Left renal cortex interstitium (tissue), 4 donors: ENCODE measurements at regions not wholly inside any gene's neighbourhood (a gene's known extent, or its start where the extent isn't known, plus 50 kb on each side); places are given as distances from the start of the nearest gene placed in this dataset.

ENCODE experiments used
- DNase-seq, 4 donors: peaks; one replicate each; pipeline ENCODE4 v3.0.0-alpha.2; 2013; ENCODE audit warnings: low read depth in 4 of 4, low spot score in 2 of 4, missing footprints in 1 of 4

DNA sequence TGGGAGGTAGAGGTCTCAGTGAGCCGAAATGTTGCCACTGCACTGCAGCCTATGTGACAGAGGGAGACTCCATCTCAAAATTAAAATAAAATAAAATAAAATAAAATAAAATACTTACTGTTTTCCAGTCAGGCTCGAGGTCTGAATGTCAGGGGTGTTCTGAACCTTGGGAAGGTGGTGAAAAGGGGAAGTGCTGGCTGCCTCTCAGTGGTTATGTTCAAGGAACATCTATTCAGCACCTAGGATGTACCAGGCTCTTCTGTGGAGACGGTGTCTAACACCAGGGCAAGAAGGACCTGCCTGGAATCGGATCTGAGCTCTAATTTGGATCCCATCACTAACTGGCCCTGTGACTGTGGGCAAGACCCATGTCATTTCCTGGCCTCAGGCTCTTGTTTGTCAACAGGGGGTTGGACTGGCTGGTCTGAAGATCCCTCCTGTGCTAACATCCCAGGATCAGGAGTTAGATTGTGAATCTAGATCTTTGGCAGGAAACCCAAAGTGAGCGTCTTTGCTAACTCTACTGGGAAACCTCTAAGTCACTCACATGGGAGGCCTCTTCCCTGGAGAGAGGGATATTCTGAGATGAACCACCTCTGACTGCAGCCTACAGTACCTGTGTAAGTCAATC lies 63.4 kb upstream of the SIRPG start:
- no peak for DNase-seq

DNA sequence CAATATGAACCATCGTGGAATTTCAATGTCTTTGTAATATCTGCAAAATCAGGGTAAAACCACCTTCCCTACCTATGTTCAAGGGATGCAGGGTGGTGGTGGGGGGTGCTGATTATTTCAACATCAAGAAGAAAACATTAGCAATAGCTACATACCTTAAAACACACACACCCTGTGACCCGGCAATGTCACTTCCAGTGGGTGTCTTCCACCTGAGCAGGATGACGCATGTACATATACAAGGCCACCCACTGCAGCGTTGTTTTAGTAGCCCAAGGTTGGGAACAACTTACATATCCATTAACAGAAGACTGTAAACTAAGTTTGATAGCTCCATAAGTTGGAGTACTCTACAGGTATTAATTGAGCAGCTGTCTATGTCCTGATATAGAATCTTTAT lies 62.6 kb upstream of the SIRPG start:
- no peak for DNase-seq

DNA sequence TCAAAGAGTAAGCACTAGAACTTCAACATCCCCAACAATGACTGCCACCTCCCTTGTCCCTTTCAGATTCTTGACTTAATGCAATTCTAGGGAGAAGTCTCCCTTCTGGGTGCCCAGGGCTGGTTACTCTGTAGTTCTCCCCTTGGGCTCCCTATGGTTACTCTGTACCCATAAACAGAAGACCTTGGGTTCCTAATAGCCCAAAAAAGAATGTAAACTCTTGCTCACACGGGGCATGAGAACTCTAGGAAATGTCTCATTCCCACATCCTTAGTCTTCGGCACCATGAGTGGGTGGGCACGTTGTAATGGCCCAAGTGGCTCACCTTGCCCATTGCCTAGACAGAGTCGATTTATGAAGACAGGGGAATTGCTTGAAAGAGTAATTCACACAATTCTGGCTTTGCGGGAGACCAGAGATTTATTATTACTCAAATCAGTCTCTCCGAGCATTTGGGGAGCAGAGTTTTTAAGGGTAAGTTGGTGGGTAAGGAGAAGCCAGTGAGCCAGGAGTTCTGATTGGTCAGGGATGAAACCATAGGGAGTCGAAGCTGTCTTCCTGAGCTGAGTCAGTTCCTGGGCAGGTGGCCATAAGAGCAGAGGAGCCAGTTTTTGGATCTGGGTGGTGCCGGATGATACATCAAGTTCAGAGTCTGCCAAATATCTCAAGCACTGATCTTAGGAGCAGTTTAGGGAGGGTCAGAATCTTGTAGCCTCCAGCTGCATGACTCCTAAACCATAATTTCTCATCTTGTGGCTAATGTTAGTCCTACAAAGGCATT lies 61.2 kb upstream of the SIRPG start:
- DNase-seq, result no peak

DNA sequence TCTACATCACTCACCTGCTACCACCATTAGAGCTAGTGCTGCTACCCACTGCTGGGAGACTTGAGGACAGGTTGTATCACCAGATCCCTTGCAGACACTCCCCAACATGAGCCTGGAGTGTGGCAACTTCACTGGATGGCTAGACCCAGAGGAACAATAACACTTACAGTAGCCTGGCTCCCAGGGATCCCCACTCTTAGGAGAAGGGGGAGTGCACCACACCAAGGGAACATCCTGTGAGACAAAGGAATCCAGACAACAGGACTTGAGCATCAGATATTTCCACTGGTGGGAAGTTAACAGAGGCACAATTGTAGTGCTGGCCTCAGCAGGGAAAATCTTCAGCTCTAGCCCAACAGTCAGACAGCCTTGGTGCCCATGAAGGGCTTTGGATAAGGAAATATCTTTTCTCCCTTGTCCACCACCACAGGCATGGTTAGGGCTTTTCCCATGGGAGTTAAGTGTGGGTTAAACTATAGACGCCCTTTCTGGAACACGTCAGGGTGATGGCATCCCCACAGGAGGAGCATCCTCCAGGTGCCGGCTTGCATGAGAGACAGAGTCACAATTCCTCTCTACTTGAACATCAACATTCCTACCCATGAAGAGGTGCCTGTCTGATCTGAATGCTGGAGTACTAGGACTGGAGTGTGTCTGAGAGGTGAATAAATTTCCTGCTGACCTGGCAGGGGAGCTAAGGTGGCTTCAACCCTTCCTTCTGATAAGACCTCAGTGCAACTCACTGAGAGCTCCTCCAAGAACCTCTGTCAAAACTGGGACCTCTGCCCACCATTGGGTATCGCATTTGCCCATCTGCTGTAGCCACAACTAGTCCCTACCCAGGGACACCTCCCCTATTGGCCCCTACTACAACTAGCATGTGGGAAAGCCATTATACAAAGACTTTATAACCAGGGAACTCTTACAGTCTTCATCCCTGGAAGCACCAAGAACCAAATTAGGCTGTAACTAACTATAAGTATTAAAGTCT lies 55.4 kb upstream of the SIRPG start:
- DNase-seq, result no peak

DNA sequence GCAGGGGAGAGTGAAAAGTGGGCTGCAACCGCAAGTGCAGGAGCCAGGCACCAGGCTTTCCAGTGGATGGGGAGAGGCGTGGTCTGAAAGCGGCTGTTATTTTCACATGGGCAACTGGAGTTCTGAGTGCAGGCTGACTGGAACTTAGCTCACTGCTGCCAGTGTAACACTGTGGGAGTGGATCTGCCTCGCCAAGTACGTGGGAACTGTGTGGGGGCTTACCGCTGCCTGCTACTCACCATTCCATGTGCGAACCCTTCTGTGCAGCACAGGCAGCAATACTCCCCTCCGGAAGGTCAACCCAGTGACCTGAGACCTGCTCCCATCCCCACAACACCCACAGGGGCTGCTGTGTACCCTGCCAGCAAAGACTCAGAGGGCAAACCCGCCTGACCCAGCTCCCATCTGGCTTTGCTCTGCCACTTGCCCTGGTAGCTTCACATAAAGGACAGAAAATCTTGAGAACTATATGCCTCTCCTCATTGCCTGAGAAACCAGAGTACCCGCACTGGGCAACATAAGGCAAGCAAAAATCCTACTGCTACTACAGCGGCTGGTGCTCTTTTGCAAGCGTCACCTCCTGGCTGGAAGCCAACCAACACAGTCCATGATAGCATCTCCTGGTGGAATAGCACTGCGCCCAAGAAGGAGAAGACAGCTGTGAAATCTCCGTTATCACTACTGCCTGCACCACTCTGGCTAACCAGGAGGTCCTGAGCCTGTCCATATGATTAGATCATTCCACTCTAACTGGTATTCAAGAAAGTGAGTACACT lies 54.4 kb upstream of the SIRPG start:
- DNase-seq, result no peak

DNA sequence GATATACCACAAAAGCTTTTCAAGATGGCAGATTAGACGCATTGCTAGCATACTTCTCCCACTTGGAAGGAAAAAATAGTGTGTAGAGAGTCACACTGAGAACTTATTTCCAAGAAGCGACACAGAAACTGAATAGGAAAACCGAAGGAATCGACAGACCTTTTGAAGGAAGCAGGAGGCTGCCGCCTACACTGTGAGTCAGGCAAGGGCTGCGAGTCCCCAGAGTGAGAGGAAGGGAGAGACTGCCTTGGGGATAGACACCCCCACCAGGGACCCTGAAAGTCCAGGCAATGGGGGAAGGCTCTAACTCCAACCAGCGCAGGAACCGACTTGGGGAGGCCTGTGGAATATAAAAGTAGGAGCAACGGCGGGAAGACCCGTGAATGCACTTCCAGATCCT lies 53.7 kb upstream of the SIRPG start:
- no peak for DNase-seq

DNA sequence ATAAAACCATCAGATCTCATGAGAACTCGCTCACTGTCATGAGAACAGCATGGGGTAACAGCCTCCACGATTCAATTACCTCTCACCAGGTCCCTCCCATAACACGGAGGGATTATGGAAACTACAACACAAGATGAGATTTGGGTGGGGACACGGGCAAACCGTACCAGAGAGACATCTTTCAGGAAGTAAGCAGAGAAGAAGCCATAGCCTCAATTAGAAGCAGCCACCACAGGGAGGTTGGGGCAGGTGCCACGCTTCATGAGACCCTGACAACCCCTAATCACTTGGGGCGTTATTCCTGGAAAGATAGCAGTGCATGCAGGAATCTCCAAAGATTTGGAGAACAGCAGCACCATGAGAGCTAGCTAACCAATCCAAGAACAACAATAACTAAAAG lies 52.9 kb upstream of the SIRPG start:
- no peak for DNase-seq

DNA sequence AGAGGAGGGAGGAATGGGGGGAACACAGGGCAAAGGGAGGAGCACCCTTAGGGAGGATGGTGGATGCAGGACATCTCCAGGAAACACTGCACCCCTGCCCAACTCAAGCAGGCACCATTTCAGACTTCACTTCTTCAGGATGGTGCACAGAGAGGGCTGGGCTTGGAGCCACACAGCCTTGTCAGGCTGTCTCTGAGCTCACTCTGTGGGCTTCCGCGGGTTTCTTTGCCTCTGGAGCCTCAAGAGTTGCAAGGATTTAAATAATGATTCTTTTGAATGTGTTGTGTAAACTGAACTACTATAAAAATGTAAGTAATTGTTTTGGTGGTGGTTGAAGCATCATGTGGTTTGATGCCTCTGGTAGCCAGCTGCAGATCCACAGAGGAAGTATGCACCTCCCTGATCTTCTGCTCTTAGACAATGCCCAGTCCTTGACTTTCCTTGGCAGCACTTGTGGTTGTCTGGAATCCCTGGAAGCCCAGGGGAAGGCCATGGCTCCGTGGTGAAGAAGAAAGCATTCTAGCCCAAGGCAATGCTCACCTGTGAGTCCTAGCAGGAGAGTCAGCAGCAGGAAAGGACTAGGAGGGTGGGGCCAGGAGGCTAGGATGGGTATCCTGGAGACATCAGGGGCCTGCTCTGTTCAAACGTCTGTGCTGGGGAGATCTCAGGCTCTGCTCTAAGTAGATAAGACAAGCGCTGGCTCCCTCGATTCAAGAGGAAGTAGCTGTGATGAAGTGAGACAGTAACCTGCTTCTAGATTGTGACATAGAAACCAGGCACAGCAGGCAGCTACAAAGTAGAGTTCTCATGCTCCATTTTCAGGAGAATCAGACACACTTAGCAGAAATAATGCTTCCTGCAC lies 50.2 kb upstream of the SIRPG start:
- no peak for DNase-seq
